Astrocyte (in vitro differentiated cells and primary cell): ENCODE measurements at regions not wholly inside any gene's neighbourhood (a gene's known extent, or its start where the extent isn't known, plus 50 kb on each side); places are given as distances from the start of the nearest gene placed in this dataset.

ENCODE experiments used
- DNase-seq: peaks from one replicate; pipeline ENCODE4 v3.0.0-alpha.2; 2010; ENCODE audit warnings: low read depth
- FAIRE-seq: peaks from 2 replicates; lab custom pipeline; 2011; peaks lifted over from hg19 to GRCh38; lab: Jason Lieb, UNC
- H2AFZ ChIP-seq: 2 replicates; pipeline ENCODE4 v1.6.0; 2012; ENCODE audit warnings: low read depth, low read length, inconsistent platforms
- H3K27ac ChIP-seq: 2 replicates; pipeline ENCODE4 v1.5.1; 2011; ENCODE audit warnings: low read depth, low read length, inconsistent platforms
- H3K27me3 ChIP-seq: 2 replicates; pipeline ENCODE4 v1.6.0; 2011; ENCODE audit warnings: low read length, inconsistent platforms; ENCODE audit not compliant: insufficient read depth
- H3K36me3 ChIP-seq: 2 replicates; pipeline ENCODE4 v1.5.1; 2011; ENCODE audit warnings: low read length, inconsistent platforms; ENCODE audit not compliant: insufficient read depth
- H3K4me1 ChIP-seq: 2 replicates; pipeline ENCODE4 v1.5.1; 2011; ENCODE audit warnings: low read length, inconsistent platforms; ENCODE audit not compliant: insufficient read depth
- H3K4me2 ChIP-seq: 2 replicates; pipeline ENCODE4 v1.6.0; 2012; ENCODE audit warnings: low read length, inconsistent platforms
- H3K4me3 ChIP-seq: 2 replicates; pipeline ENCODE4 v1.5.1; 2011; ENCODE audit warnings: low read depth, mild to moderate bottlenecking, low read length, inconsistent platforms; ENCODE audit not compliant: insufficient read depth
- H3K79me2 ChIP-seq: 2 replicates; pipeline ENCODE4 v1.6.0; 2012; ENCODE audit warnings: mild to moderate bottlenecking, low read length, inconsistent platforms; ENCODE audit not compliant: insufficient read depth
- H3K9ac ChIP-seq: 2 replicates; pipeline ENCODE4 v1.6.0; 2012; ENCODE audit warnings: mild to moderate bottlenecking, low read length, inconsistent platforms
- H3K9me3 ChIP-seq: 2 replicates; pipeline ENCODE4 v1.5.1; 2012; ENCODE audit warnings: low read depth, mild to moderate bottlenecking, low read length, inconsistent platforms; ENCODE audit not compliant: insufficient read depth
- H4K20me1 ChIP-seq: 2 replicates; pipeline ENCODE4 v1.6.0; 2012; ENCODE audit warnings: low read length, inconsistent platforms; ENCODE audit not compliant: insufficient read depth
- H3K27ac Mint-ChIP-seq: one replicate; pipeline ENCODE4 v1.8.0; 2021; ENCODE audit warnings: mild to moderate bottlenecking, mixed read lengths; ENCODE audit not compliant: unreplicated experiment
- H3K27me3 Mint-ChIP-seq: one replicate; pipeline ENCODE4 v1.8.0; 2021; ENCODE audit warnings: low read depth, mixed read lengths; ENCODE audit not compliant: unreplicated experiment
- H3K36me3 Mint-ChIP-seq: one replicate; pipeline ENCODE4 v1.8.0; 2021; ENCODE audit warnings: low read depth, mixed read lengths; ENCODE audit not compliant: unreplicated experiment
- H3K4me1 Mint-ChIP-seq: one replicate; pipeline ENCODE4 v1.8.0; 2021; ENCODE audit warnings: low read depth, mixed read lengths; ENCODE audit not compliant: unreplicated experiment
- H3K4me3 Mint-ChIP-seq: one replicate; pipeline ENCODE4 v1.8.0; 2021; ENCODE audit warnings: mild to moderate bottlenecking, moderate library complexity, mixed read lengths; ENCODE audit not compliant: unreplicated experiment
- H3K9me3 Mint-ChIP-seq: one replicate; pipeline ENCODE4 v1.8.0; 2021; ENCODE audit warnings: mild to moderate bottlenecking, mixed read lengths; ENCODE audit not compliant: unreplicated experiment
- CTCF ChIP-seq: IDR thresholded peaks from 2 replicates; pipeline ENCODE4 v1.5.1; 2011; ENCODE audit warnings: low read depth, mild to moderate bottlenecking, inconsistent platforms, low read length, moderate library complexity; ENCODE audit not compliant: insufficient read depth
- EZH2 ChIP-seq: IDR thresholded peaks from 2 replicates; pipeline ENCODE4 v1.6.1; 2012; ENCODE audit warnings: mild to moderate bottlenecking, low read length, inconsistent platforms; ENCODE audit not compliant: insufficient read depth

DNA sequence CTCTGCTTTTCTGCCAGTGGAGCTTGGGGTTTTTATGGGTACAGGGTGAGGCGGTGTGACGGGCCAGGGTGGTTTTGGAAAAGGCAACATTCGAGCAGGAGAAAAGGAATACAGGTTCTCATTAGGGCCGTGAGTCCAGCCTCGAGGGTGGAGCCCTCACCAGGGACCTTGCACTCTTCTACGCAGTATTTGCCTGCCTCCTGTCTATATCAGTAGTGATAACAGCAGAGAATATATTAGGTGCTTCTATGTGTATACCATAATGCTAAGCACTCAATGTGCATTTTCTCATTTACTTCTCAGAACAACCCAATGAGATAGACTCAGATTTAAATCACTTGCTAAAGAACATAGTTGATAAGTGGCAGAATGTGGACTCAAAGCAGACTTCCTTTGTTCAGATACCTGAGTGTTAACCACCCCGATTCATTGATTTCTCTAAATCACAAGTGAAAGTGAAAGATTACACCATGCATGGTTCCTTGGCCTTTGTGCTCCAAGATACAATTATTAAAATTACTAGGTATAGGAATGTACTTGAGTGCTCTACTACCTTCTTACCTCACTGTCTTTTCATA, 403.9 kb downstream of the PCDH7 start:
- H3K27me3 Mint-ChIP-seq: no peaks in the 10 kb centered on the region
- no peak overlapping the region for H3K4me3 ChIP-seq
- no peaks in the 10 kb centered on the region for H3K36me3 Mint-ChIP-seq
- no peak overlapping the region for H3K4me2 ChIP-seq
- no peaks in the 10 kb centered on the region for H3K9me3 ChIP-seq
- H3K27ac Mint-ChIP-seq: no peak overlapping the region
- H3K79me2 ChIP-seq: no peaks in the 10 kb centered on the region
- H3K4me1 ChIP-seq: no peaks in the 10 kb centered on the region
- no peak for DNase-seq
- no peak overlapping the region for H3K27ac ChIP-seq
- H3K4me3 Mint-ChIP-seq: no peak overlapping the region
- H4K20me1 ChIP-seq: no peaks in the 10 kb centered on the region
- H3K9me3 Mint-ChIP-seq: no peaks in the 10 kb centered on the region
- H3K36me3 ChIP-seq: no peaks in the 10 kb centered on the region
- no peaks in the 10 kb centered on the region for H3K27me3 ChIP-seq
- TF ChIP-seq EZH2 (no peak), CTCF (no peak)
- FAIRE-seq: no peak
- no peaks in the 10 kb centered on the region for H3K4me1 Mint-ChIP-seq
- no peak overlapping the region for H2AFZ ChIP-seq
- no peak overlapping the region for H3K9ac ChIP-seq

- H3K27ac ChIP-seq: no peak overlapping the region
- H3K4me1 ChIP-seq: no peaks in the 10 kb centered on the region
- no peaks in the 10 kb centered on the region for H3K79me2 ChIP-seq
- no peak for FAIRE-seq
- H3K9ac ChIP-seq: no peak overlapping the region
- Mint-ChIP-seq H3K36me3 (no peaks in the 10 kb centered on the region), H3K4me3 (no peak overlapping the region), H3K9me3 (no peaks in the 10 kb centered on the region), H3K4me1 (no peaks in the 10 kb centered on the region), H3K27ac (no peak overlapping the region), H3K27me3 (no peaks in the 10 kb centered on the region)
- H4K20me1 ChIP-seq: no peaks in the 10 kb centered on the region
- no peaks in the 10 kb centered on the region for H3K27me3 ChIP-seq
- no peaks in the 10 kb centered on the region for H3K36me3 ChIP-seq
- H3K4me2 ChIP-seq: no peak overlapping the region
- TF ChIP-seq EZH2 (no peak), CTCF (no peak)
- no peak for DNase-seq
- H3K4me3 ChIP-seq: no peak overlapping the region
- H2AFZ ChIP-seq: no peak overlapping the region
- no peaks in the 10 kb centered on the region for H3K9me3 ChIP-seq
These were observed 404.9 kb downstream of the PCDH7 start for GRCh38 chr4:31125061-31125460.

GRCh38 chr4:31125496-31125895, 405.3 kb downstream of the PCDH7 start:
- no peak overlapping the region for H3K4me3 Mint-ChIP-seq
- H3K4me1 Mint-ChIP-seq: no peaks in the 10 kb centered on the region
- no peak for FAIRE-seq
- H3K27ac Mint-ChIP-seq: no peak overlapping the region
- H2AFZ ChIP-seq: no peak overlapping the region
- H3K27me3 Mint-ChIP-seq: no peaks in the 10 kb centered on the region
- no peaks in the 10 kb centered on the region for H3K79me2 ChIP-seq
- H3K27me3 ChIP-seq: no peaks in the 10 kb centered on the region
- H3K9me3 ChIP-seq: no peaks in the 10 kb centered on the region
- no peak overlapping the region for H3K9ac ChIP-seq
- H3K4me2 ChIP-seq: no peak overlapping the region
- no peaks in the 10 kb centered on the region for H3K9me3 Mint-ChIP-seq
- H3K4me3 ChIP-seq: no peak overlapping the region
- H3K36me3 Mint-ChIP-seq: no peaks in the 10 kb centered on the region
- no peak overlapping the region for H3K27ac ChIP-seq
- H4K20me1 ChIP-seq: no peaks in the 10 kb centered on the region
- no peak for DNase-seq
- H3K36me3 ChIP-seq: no peaks in the 10 kb centered on the region
- H3K4me1 ChIP-seq: no peaks in the 10 kb centered on the region
- TF ChIP-seq CTCF (no peak), EZH2 (no peak)
